RWPE2 (cell line): ENCODE measurements at regions not wholly inside any gene's neighbourhood (a gene's known extent, or its start where the extent isn't known, plus 50 kb on each side); places are given as distances from the start of the nearest gene placed in this dataset.

Experiments
- ATAC-seq: fragments of 200-7000 bp; cut with Tn5 transposase; 3 replicates; pipeline ENCODE4 v1.9.1; 2021; ENCODE audit warnings: low read depth
- DNase-seq: peaks from one replicate; pipeline ENCODE4 v3.0.0-alpha.2; 2020; ENCODE audit warnings: low spot score
- H3K27ac ChIP-seq: fragments of 450-650 bp; 2 replicates; pipeline ENCODE4 v1.5.1; 2017; ENCODE audit warnings: mild to moderate bottlenecking; ENCODE audit not compliant: poor library complexity, severe bottlenecking
- H3K27me3 ChIP-seq: fragments of 250-450 bp; sonication (Bioruptor Pico); 2 replicates; pipeline ENCODE4 v1.5.1; 2021; ENCODE audit warnings: mild to moderate bottlenecking, moderate library complexity; ENCODE audit not compliant: insufficient read depth, poor library complexity, severe bottlenecking
- H3K36me3 ChIP-seq: fragments of 250-450 bp; sonication (Bioruptor Pico); 2 replicates; pipeline ENCODE4 v1.5.1; 2020; ENCODE audit warnings: low read depth, mild to moderate bottlenecking, moderate library complexity
- H3K4me1 ChIP-seq: fragments of 250-450 bp; sonication (Bioruptor Pico); 2 replicates; pipeline ENCODE4 v1.5.1; 2021; ENCODE audit warnings: mild to moderate bottlenecking, moderate library complexity; ENCODE audit not compliant: insufficient read depth, poor library complexity, severe bottlenecking
- H3K4me3 ChIP-seq: fragments of 250-450 bp; sonication (Bioruptor Pico); 2 replicates; pipeline ENCODE4 v1.5.1; 2021; ENCODE audit warnings: mild to moderate bottlenecking, moderate library complexity; ENCODE audit not compliant: severe bottlenecking
- H3K9me3 ChIP-seq: fragments of 250-450 bp; sonication (Bioruptor Pico); 2 replicates; pipeline ENCODE4 v1.5.1; 2021; ENCODE audit warnings: mild to moderate bottlenecking, moderate library complexity; ENCODE audit not compliant: severe bottlenecking
- TF ChIP-seq, protein P1 (sequence below): fragments of 450-650 bp; IDR thresholded peaks from one replicate; pipeline ENCODE4 v1.5.1; 2017; ENCODE audit warnings: mild to moderate bottlenecking, moderate library complexity; ENCODE audit not compliant: poor library complexity, severe bottlenecking

DNA sequence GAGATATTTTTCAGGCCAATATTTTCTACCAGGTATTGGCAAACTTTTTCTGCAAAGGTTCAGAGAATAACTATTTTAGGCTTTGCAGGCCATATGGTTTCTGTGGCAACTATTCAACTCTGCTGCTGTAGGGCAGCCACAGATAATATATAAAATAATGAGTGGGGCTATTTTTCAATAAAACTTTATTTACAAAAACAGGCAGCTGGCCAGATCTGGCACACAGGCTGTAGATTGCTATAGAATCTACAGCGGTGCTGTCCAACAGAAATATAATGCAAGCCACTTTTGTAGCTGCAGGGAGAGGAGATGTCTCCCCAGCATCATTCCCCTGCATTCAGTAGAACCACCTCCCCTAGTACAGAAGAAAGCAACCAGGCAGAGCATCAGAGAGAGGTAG is 97.6 kb upstream of the BCOR start:
- no peak overlapping the region for H3K27ac ChIP-seq

DNA sequence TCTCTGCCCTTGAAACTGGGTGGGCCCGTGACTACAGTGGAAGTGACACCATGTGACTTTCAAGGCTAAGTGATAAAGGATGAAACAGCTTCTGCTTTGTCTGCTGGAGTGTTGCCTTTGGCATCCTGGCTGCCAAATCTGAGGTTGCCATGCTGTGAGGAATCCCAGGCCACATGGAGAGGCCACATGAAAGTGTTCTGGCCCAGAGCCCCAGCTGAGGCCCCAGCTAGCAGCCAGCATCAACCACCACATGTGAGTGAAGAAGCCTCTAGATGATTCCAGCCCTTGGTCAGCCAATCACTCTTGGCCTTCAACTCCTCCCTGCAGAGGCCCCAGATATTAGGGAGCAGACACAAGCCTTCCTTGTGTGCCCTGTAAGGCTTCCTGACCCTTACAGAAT is 94.4 kb upstream of the BCOR start:
- TF ChIP-seq, protein P1, sequence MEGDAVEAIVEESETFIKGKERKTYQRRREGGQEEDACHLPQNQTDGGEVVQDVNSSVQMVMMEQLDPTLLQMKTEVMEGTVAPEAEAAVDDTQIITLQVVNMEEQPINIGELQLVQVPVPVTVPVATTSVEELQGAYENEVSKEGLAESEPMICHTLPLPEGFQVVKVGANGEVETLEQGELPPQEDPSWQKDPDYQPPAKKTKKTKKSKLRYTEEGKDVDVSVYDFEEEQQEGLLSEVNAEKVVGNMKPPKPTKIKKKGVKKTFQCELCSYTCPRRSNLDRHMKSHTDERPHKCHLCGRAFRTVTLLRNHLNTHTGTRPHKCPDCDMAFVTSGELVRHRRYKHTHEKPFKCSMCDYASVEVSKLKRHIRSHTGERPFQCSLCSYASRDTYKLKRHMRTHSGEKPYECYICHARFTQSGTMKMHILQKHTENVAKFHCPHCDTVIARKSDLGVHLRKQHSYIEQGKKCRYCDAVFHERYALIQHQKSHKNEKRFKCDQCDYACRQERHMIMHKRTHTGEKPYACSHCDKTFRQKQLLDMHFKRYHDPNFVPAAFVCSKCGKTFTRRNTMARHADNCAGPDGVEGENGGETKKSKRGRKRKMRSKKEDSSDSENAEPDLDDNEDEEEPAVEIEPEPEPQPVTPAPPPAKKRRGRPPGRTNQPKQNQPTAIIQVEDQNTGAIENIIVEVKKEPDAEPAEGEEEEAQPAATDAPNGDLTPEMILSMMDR, result no peak
- H3K27me3 ChIP-seq, result no peaks in the 10 kb centered on the region
- DNase-seq (no peak), ATAC-seq (no peak)
- H3K9me3 ChIP-seq, result no peaks in the 10 kb centered on the region
- H3K4me3 ChIP-seq, result no peak overlapping the region
- no peaks in the 10 kb centered on the region for H3K36me3 ChIP-seq
- H3K27ac ChIP-seq, result no peak overlapping the region
- H3K4me1 ChIP-seq, result no peaks in the 10 kb centered on the region

More for the DNA sequence above, 97.6 kb upstream of the BCOR start:
- ATAC-seq (no peak), DNase-seq (no peak)
- Histone ChIP-seq H3K36me3 (no peaks in the 10 kb centered on the region), H3K4me1 (no peaks in the 10 kb centered on the region), H3K4me3 (no peak overlapping the region), H3K9me3 (no peaks in the 10 kb centered on the region), H3K27me3 (no peaks in the 10 kb centered on the region)
- TF ChIP-seq, protein P1, result no peak

DNA sequence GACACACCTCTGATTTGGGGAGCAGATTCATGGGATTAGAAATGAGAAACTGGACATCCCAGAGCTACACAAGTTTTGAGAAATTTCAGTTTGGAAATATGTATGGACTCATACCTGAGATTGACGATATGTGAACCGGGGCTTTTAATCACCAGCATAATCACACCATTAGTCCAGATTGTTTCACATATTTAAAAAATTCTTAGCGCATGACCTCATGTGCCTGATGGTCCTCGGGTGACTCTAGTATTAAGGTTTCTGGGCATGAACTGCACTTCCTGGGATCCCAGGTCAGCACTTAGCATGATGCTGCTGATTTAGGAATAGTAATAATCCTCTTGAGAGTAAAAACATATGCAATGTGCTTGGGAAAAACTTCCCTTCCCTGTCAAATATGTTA is 91.9 kb upstream of the BCOR start:
- no peaks in the 10 kb centered on the region for H3K4me1 ChIP-seq
- no peaks in the 10 kb centered on the region for H3K9me3 ChIP-seq
- DNase-seq, result no peak
- H3K27ac ChIP-seq, result no peak overlapping the region
- H3K4me3 ChIP-seq, result no peak overlapping the region
- H3K27me3 ChIP-seq, result no peaks in the 10 kb centered on the region
- no peaks in the 10 kb centered on the region for H3K36me3 ChIP-seq
- ATAC-seq, result no peak
- TF ChIP-seq, protein P1, result no peak

DNA sequence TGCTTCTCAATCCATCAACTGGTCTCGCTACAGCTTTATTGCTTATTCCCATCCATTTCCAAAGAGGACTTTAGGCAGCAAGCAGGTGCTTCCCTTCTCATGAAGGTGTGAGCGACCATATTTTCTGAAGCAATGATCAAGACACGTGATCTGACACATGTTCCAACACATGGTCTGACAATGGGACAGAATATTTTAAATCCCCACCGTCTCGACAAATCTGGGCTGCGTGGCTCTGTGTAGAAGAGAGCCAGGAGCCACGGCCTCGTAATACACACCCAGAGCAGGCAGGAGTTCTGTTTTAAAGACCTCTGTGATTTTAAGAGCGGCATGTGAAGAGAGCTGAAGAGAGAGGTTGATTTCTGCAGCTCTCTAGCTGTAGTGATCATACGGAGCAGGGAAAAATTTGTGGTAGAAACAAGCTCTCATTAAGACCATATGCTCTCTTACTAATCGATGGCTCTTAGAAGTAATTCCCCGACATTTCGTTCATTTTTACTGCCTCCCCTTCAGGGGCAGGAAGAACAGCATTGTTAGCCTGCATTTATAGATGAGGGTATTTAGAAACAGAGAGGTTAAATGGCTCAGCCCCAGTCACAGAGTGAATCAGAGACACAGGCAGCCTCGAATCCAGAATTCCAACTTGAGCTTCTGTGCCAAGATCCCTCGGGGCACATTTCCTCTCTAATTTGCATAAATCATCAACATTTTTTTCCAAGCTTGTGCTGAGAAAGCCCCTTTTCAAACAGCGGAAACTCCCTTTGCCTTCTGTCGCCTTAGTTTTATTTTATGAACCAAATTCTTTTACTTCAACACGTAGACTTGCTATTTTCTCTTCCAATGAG is 91.0 kb upstream of the BCOR start:
- TF ChIP-seq, protein P1, result no peak
- H3K36me3 ChIP-seq, result no peaks in the 10 kb centered on the region
- no peak overlapping the region for H3K4me3 ChIP-seq
- DNase-seq (no peak), ATAC-seq (no peak)
- H3K9me3 ChIP-seq, result no peaks in the 10 kb centered on the region
- no peaks in the 10 kb centered on the region for H3K4me1 ChIP-seq
- no peak overlapping the region for H3K27ac ChIP-seq
- H3K27me3 ChIP-seq, result no peaks in the 10 kb centered on the region

DNA sequence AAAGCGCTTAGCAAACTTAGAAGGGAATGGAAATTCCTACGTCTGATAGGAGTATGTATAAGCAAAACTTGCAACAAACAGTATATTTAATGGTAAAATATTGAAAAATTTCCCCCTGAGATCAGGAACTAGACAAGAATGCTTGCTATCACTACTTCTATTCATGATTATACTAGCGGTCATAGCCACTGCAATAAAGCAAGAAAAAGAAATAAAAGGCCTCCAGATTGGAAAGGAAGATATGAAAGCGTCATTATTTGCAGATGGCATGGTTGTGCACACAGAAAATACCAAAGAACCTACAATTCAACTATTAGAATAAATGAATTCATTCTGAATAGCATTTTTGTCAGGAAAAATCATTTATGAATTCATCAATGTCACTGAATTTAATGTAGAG is 87.2 kb upstream of the BCOR start:
- ATAC-seq (no peak), DNase-seq (no peak)
- H3K27ac ChIP-seq, result no peak overlapping the region
- H3K27me3 ChIP-seq, result no peaks in the 10 kb centered on the region
- H3K9me3 ChIP-seq, result no peaks in the 10 kb centered on the region
- no peaks in the 10 kb centered on the region for H3K4me1 ChIP-seq
- no peaks in the 10 kb centered on the region for H3K36me3 ChIP-seq
- H3K4me3 ChIP-seq, result no peak overlapping the region
- TF ChIP-seq, protein P1, result no peak
